ENCODE measurements at regions not wholly inside any gene's neighbourhood (a gene's known extent, or its start where the extent isn't known, plus 50 kb on each side); places are given as distances from the start of the nearest gene placed in this dataset.

GRCh38 chr1:181972256-181972655 lies 89.3 kb downstream of the ZNF648 start (continued):
- TF ChIP-seq ZBTB33 (IDR thresholded peaks at IDR 0.05) = no peak

GRCh38 chr1:181971424-181971823 lies 90.1 kb downstream of the ZNF648 start:
- H3K4me1 ChIP-seq (ENCODE audit: control insufficient read depth in 4 of 4, insufficient read depth in 4 of 4, low read length in 3 of 4) = no peaks in the 10 kb centered on the region
- peaks cover 0 to 9% (median 4%) of the 10 kb centered on the region in 4 donors for H3K9me3 ChIP-seq (ENCODE audit: control insufficient read depth in 4 of 4, low read length in 3 of 4)
- no peak overlapping the region for H3K4me3 ChIP-seq (ENCODE audit: low read depth in 1 of 3, low read length in 3 of 3)
- peaks cover 0 to 2% (median 0%) of the 10 kb centered on the region in 4 donors for H3K27me3 ChIP-seq (ENCODE audit: control insufficient read depth in 4 of 4, insufficient read depth in 4 of 4, low read length in 3 of 4)
- no peak overlapping the region for H3K27ac ChIP-seq (ENCODE audit: low read depth in 1 of 2, low read length in 2 of 2)
- no peaks in the 10 kb centered on the region for H3K36me3 ChIP-seq (ENCODE audit: control insufficient read depth in 4 of 4, insufficient read depth in 3 of 4, low read depth in 1 of 4, low read length in 3 of 4)
- H3K9ac ChIP-seq (ENCODE audit: low read depth in 1 of 2, low read length in 2 of 2) = no peak overlapping the region
- DNase-seq (ENCODE audit: low spot score) = no peak
- TF ChIP-seq JUND (IDR thresholded peaks at IDR 0.05) (no peak), EGR1 (IDR thresholded peaks at IDR 0.05; ENCODE audit: low read depth in 2 of 2) (no peak), ZBTB33 (IDR thresholded peaks at IDR 0.05) (no peak), RAD21 (IDR thresholded peaks at IDR 0.05) (no peak), TAF1 (conservative IDR thresholded peaks at IDR 0.05) (no peak), REST (IDR thresholded peaks at IDR 0.05) (no peak), FOXA2 (IDR thresholded peaks at IDR 0.05) (no peak), FOXA1 (IDR thresholded peaks at IDR 0.05) (no peak), GABPA (IDR thresholded peaks at IDR 0.05 in 1 of 2, conservative IDR thresholded peaks at IDR 0.05 in 1 of 2) (no peak), YY1 (IDR thresholded peaks at IDR 0.05) (no peak), RXRA (IDR thresholded peaks at IDR 0.05) (no peak), ATF3 (IDR thresholded peaks at IDR 0.05) (no peak), HNF4G (IDR thresholded peaks at IDR 0.05) (no peak)

GRCh38 chr1:181969902-181970301 lies 91.6 kb downstream of the ZNF648 start:
- TF ChIP-seq EGR1 (IDR thresholded peaks at IDR 0.05; ENCODE audit: low read depth in 2 of 2) (no peak), RAD21 (IDR thresholded peaks at IDR 0.05) (no peak), ZBTB33 (IDR thresholded peaks at IDR 0.05) (no peak), REST (IDR thresholded peaks at IDR 0.05) (no peak)
- no peak for DNase-seq (ENCODE audit: low spot score)

More at GRCh38 chr1:181969902-181970301, 91.6 kb downstream of the ZNF648 start:
- Histone ChIP-seq H3K4me3 (ENCODE audit: low read depth in 1 of 3, low read length in 3 of 3) (no peak overlapping the region), H3K4me1 (ENCODE audit: control insufficient read depth in 4 of 4, insufficient read depth in 4 of 4, low read length in 3 of 4) (no peaks in the 10 kb centered on the region), H3K36me3 (ENCODE audit: control insufficient read depth in 4 of 4, insufficient read depth in 3 of 4, low read depth in 1 of 4, low read length in 3 of 4) (no peaks in the 10 kb centered on the region), H3K27ac (ENCODE audit: low read depth in 1 of 2, low read length in 2 of 2) (no peak overlapping the region), H3K27me3 (ENCODE audit: control insufficient read depth in 4 of 4, insufficient read depth in 4 of 4, low read length in 3 of 4) (peaks cover 0 to 2% (median 0%) of the 10 kb centered on the region in 4 donors), H3K9me3 (ENCODE audit: control insufficient read depth in 4 of 4, low read length in 3 of 4) (peaks cover 0 to 1% (median 0%) of the 10 kb centered on the region in 4 donors), H3K9ac (ENCODE audit: low read depth in 1 of 2, low read length in 2 of 2) (no peak overlapping the region)
- WGBS = 71% methylated on average over 2 of the region's 2 CpGs

Measured in liver (tissue), 7 donors.